HFFc6 (cell line): ENCODE measurements at regions not wholly inside any gene's neighbourhood (a gene's known extent, or its start where the extent isn't known, plus 50 kb on each side); places are given as distances from the start of the nearest gene placed in this dataset.

ENCODE experiments used
- DNase-seq: peaks from one replicate; pipeline ENCODE4 v3.0.0-alpha.2; 2018
- H3K27ac Mint-ChIP-seq: 2 replicates; pipeline ENCODE4 v1.8.0; 2020; ENCODE audit warnings: mild to moderate bottlenecking, mixed read lengths
- H3K27me3 Mint-ChIP-seq: 2 replicates; pipeline ENCODE4 v1.8.0; 2021; ENCODE audit warnings: mild to moderate bottlenecking, moderate library complexity, mixed read lengths; ENCODE audit not compliant: insufficient read depth
- H3K36me3 Mint-ChIP-seq: 2 replicates; pipeline ENCODE4 v1.8.0; 2021; ENCODE audit warnings: low read depth, mixed read lengths
- H3K4me1 Mint-ChIP-seq: 2 replicates; pipeline ENCODE4 v1.8.0; 2020; ENCODE audit warnings: low read depth, mixed read lengths
- H3K4me3 Mint-ChIP-seq: 2 replicates; pipeline ENCODE4 v1.8.0; 2020; ENCODE audit warnings: mild to moderate bottlenecking, moderate library complexity, mixed read lengths
- H3K9me3 Mint-ChIP-seq: 2 replicates; pipeline ENCODE4 v1.8.0; 2020; ENCODE audit warnings: mild to moderate bottlenecking, mixed read lengths
- CTCF ChIP-seq: fragments of 200-600 bp; sonication (generic); IDR thresholded peaks from 2 replicates; pipeline ENCODE4 v1.5.0; 2021; ENCODE audit warnings: antibody characterized with exemption, mild to moderate bottlenecking

GRCh38 chr18:61157451-61157850, 175.8 kb upstream of the CDH20 start:
- Mint-ChIP-seq H3K9me3 (peaks cover 50% of the 10 kb centered on the region), H3K27ac (no peak overlapping the region), H3K36me3 (no peaks in the 10 kb centered on the region), H3K27me3 (no peaks in the 10 kb centered on the region), H3K4me3 (no peak overlapping the region), H3K4me1 (no peaks in the 10 kb centered on the region)
- DNase-seq: no peak
- no peak for TF ChIP-seq CTCF

- no peaks in the 10 kb centered on the region for H3K27me3 Mint-ChIP-seq
- H3K27ac Mint-ChIP-seq: no peak overlapping the region
- H3K4me1 Mint-ChIP-seq: no peaks in the 10 kb centered on the region
- H3K4me3 Mint-ChIP-seq: no peak overlapping the region
- no peak for TF ChIP-seq CTCF
- H3K9me3 Mint-ChIP-seq: peaks cover 39% of the 10 kb centered on the region
- no peaks in the 10 kb centered on the region for H3K36me3 Mint-ChIP-seq
- no peak for DNase-seq
These were observed 174.0 kb upstream of the CDH20 start for GRCh38 chr18:61159246-61159645.

- TF ChIP-seq CTCF: no peak
- Mint-ChIP-seq H3K4me1 (no peaks in the 10 kb centered on the region), H3K27ac (no peak overlapping the region), H3K27me3 (no peaks in the 10 kb centered on the region), H3K36me3 (no peaks in the 10 kb centered on the region), H3K4me3 (no peak overlapping the region), H3K9me3 (peaks cover 26% of the 10 kb centered on the region)
- no peak for DNase-seq
These were observed 168.9 kb upstream of the CDH20 start for GRCh38 chr18:61164321-61164720.

- Mint-ChIP-seq H3K4me1 (no peaks in the 10 kb centered on the region), H3K9me3 (peaks cover 21% of the 10 kb centered on the region), H3K4me3 (no peak overlapping the region), H3K36me3 (no peaks in the 10 kb centered on the region), H3K27ac (no peak overlapping the region), H3K27me3 (no peaks in the 10 kb centered on the region)
- TF ChIP-seq CTCF: no peak
- no peak for DNase-seq
These were observed 165.3 kb upstream of the CDH20 start for GRCh38 chr18:61167902-61168301.

GRCh38 chr18:61169386-61169785, 163.8 kb upstream of the CDH20 start:
- no peaks in the 10 kb centered on the region for H3K36me3 Mint-ChIP-seq
- no peak overlapping the region for H3K4me3 Mint-ChIP-seq
- H3K27ac Mint-ChIP-seq: no peak overlapping the region
- H3K9me3 Mint-ChIP-seq: peaks cover 18% of the 10 kb centered on the region
- no peaks in the 10 kb centered on the region for H3K4me1 Mint-ChIP-seq
- no peaks in the 10 kb centered on the region for H3K27me3 Mint-ChIP-seq
- no peak for TF ChIP-seq CTCF
- DNase-seq: no peak

GRCh38 chr18:61172624-61173023, 160.6 kb upstream of the CDH20 start:
- no peak overlapping the region for H3K4me3 Mint-ChIP-seq
- no peak for DNase-seq
- no peaks in the 10 kb centered on the region for H3K4me1 Mint-ChIP-seq
- no peak overlapping the region for H3K27ac Mint-ChIP-seq
- H3K9me3 Mint-ChIP-seq: peaks cover 19% of the 10 kb centered on the region
- TF ChIP-seq CTCF: no peak
- no peaks in the 10 kb centered on the region for H3K36me3 Mint-ChIP-seq
- H3K27me3 Mint-ChIP-seq: no peaks in the 10 kb centered on the region
